GM12878 (cell line): ENCODE measurements at regions not wholly inside any gene's neighbourhood (a gene's known extent, or its start where the extent isn't known, plus 50 kb on each side); places are given as distances from the start of the nearest gene placed in this dataset.

ENCODE experiments used
- ATAC-seq: fragments of 200-7000 bp; cut with Tn5 transposase; 3 replicates; pipeline ENCODE4 v1.9.1; 2020; ENCODE audit warnings: mild to moderate bottlenecking, moderate library complexity
- BruUV-seq: library from RNA; stranded (reverse); fragments of 400-500 nt; replicated peaks from 2 replicates; lab custom pipeline; 2021; lab: Mats Ljungman, UMichigan
- CTCF ChIA-PET: fragments of 300-600 bp; sonication (Branson Sonifier 250); formaldehyde crosslinking; extraction: SDS; loops from one replicate; lab custom pipeline; 2021; ENCODE audit warnings: inconsistent platforms; lab: Yijun Ruan, JAX
- POLR2A ChIA-PET: fragments of 350-600 bp; formaldehyde crosslinking; extraction: SDS; loops from one replicate; lab custom pipeline; 2021; ENCODE audit warnings: inconsistent platforms; lab: Charles Lee
- RAD21 ChIA-PET: fragments of 300-600 bp; sonication (Branson Sonifier 250); formaldehyde crosslinking; loops from one replicate; lab custom pipeline; 2023; ENCODE audit warnings: antibody characterized with exemption; ENCODE audit not compliant: unreplicated experiment; lab: Charles Lee
- SMC1A ChIA-PET: fragments of 300-600 bp; sonication (Branson Sonifier 250); formaldehyde crosslinking; loops from one replicate; lab custom pipeline; 2023; ENCODE audit not compliant: unreplicated experiment, uncharacterized antibody; lab: Charles Lee
- DNase-seq: peaks from one replicate; pipeline ENCODE4 v3.0.0-alpha.2; 2011; ENCODE audit warnings: low read depth, low spot score
- FAIRE-seq: peaks from 3 replicates; lab custom pipeline; 2011; peaks lifted over from hg19 to GRCh38; lab: Jason Lieb, UNC
- H2AFZ ChIP-seq: 2 replicates; pipeline ENCODE4 v1.6.0; 2011; ENCODE audit warnings: low read depth, low read length, control low read depth; ENCODE audit not compliant: control insufficient read depth
- H3K27ac ChIP-seq: 2 replicates; pipeline ENCODE4 v1.5.1; 2011; ENCODE audit warnings: control low read depth; ENCODE audit not compliant: control insufficient read depth, insufficient read depth
- H3K27me3 ChIP-seq, 2 experiments: replicated peaks in 1 of 2; 2 replicates each; pipeline versions ENCODE4 v1.6.0 to v1.6.1; 2011; ENCODE audit warnings: low read length in 1 of 2; ENCODE audit not compliant: control insufficient read depth in 2 of 2, insufficient read depth in 2 of 2
- H3K36me3 ChIP-seq, 2 experiments: 2 replicates each; pipeline ENCODE4 v1.5.1; 2011; ENCODE audit warnings: low read length in 1 of 2; ENCODE audit not compliant: control insufficient read depth in 2 of 2, insufficient read depth in 2 of 2
- H3K4me1 ChIP-seq: 2 replicates; pipeline ENCODE4 v1.6.1; 2011; ENCODE audit warnings: mild to moderate bottlenecking, low read length, moderate library complexity, mixed read lengths; ENCODE audit not compliant: control insufficient read depth, insufficient read depth
- H3K4me2 ChIP-seq: 2 replicates; pipeline ENCODE4 v1.6.0; 2011; ENCODE audit warnings: control low read depth; ENCODE audit not compliant: control insufficient read depth, insufficient read depth
- H3K4me3 ChIP-seq: fragments of 200-600 bp; sonication (generic); 2 replicates; pipeline ENCODE4 v1.5.1; 2016
- H3K79me2 ChIP-seq: 2 replicates; pipeline ENCODE4 v1.6.0; 2011; ENCODE audit warnings: low read length; ENCODE audit not compliant: control insufficient read depth, insufficient read depth
- H3K9ac ChIP-seq: 2 replicates; pipeline ENCODE4 v1.8.0; 2011; ENCODE audit warnings: low read length, control low read depth, mixed read lengths; ENCODE audit not compliant: control insufficient read depth, insufficient read depth
- H3K9me3 ChIP-seq: replicated peaks from 3 replicates; pipeline ENCODE4 v1.5.1; 2011; ENCODE audit warnings: mild to moderate bottlenecking, low read length; ENCODE audit not compliant: control insufficient read depth, insufficient read depth
- H4K20me1 ChIP-seq: 2 replicates; pipeline ENCODE4 v1.6.0; 2011; ENCODE audit not compliant: control insufficient read depth, insufficient read depth
- BCL3 ChIP-seq: IDR thresholded peaks from 2 replicates; pipeline ENCODE4 v1.6.1; 2011; ENCODE audit warnings: borderline replicate concordance, low read depth, mild to moderate bottlenecking, moderate library complexity, low read length; ENCODE audit not compliant: insufficient read depth, poor library complexity, severe bottlenecking
- MTA3 ChIP-seq: IDR thresholded peaks from 2 replicates; pipeline ENCODE4 v1.6.1; 2012; ENCODE audit warnings: low read length, inconsistent platforms, borderline replicate concordance
- PBX3 ChIP-seq: IDR thresholded peaks from 2 replicates; pipeline ENCODE4 v1.6.1; 2011; ENCODE audit warnings: mild to moderate bottlenecking, low read depth, low read length, moderate library complexity; ENCODE audit not compliant: insufficient replicate concordance
- SUZ12 ChIP-seq: fragments of 200-600 bp; sonication (generic); IDR thresholded peaks from one replicate; pipeline ENCODE4 v1.6.1; 2018; ENCODE audit warnings: antibody characterized with exemption, mild to moderate bottlenecking; ENCODE audit not compliant: unreplicated experiment
- WGBS: methylation state at CpG from one replicate; pipeline ENCODE4 v1.1.6; 2016; ENCODE audit warnings: low lambda C conversion rate; ENCODE audit not compliant: insufficient replicate concordance, insufficient coverage; ENCODE audit errors: missing lambda C conversion rate; 5-methylcytosine and 5-hydroxymethylcytosine counted together
- in situ Hi-C: fragments of 300-500 bp; cut with MboI; formaldehyde crosslinking; loops from 9 replicates; pipeline ENCODE4 v1.14.3; 2018; ENCODE audit warnings: mixed read lengths
- intact Hi-C: fragments of 100-400 bp; cut with micrococcal nuclease; formaldehyde crosslinking; loops from one replicate; pipeline ENCODE4 v1.14.2; 2022; ENCODE audit not compliant: unreplicated experiment

- ATAC-seq = no peak
- no peaks in the 10 kb centered on the region for H3K36me3 ChIP-seq
These were observed 50.7 kb upstream of the SHB start for GRCh38 chr9:38119560-38120236.

More at GRCh38 chr9:38119560-38120236, 50.7 kb upstream of the SHB start:
- Histone ChIP-seq H3K4me1 (no peaks in the 10 kb centered on the region), H3K27ac (no peak overlapping the region), H4K20me1 (no peaks in the 10 kb centered on the region), H3K9ac (no peak overlapping the region), H3K4me2 (no peak overlapping the region), H2AFZ (no peak overlapping the region), H3K9me3 (no peaks in the 10 kb centered on the region), H3K27me3 (no peaks in the 10 kb centered on the region; a peak in 1 of 4 replicates), H3K4me3 (no peak overlapping the region), H3K79me2 (no peaks in the 10 kb centered on the region)
- TF ChIP-seq PBX3 (peak; percentile 12), BCL3 (peak; percentile 62), SUZ12 (no peak), MTA3 (no peak)
- intact Hi-C loops = loop anchor here (5.0 kb wide), 1 partner anchor 52 kb away; the partner anchor contains the start of gene SHB
- BruUV-seq = no TSS peak
- DNase-seq (no peak), FAIRE-seq (no peak)
- POLR2A ChIA-PET = interaction anchor here (1.0 to 3.1 kb wide), 3 partner anchors 10 to 28 kb away, joined by 3 to 17 read pairs (median 8); no protein-coding TSS in a partner anchor
- RAD21 ChIA-PET = interaction anchor here (0.9 to 1.9 kb wide), 3 partner anchors 11 to 31 kb away, joined by 3 to 8 read pairs (median 4); no protein-coding TSS in a partner anchor
- in situ Hi-C loops = no loop called here
- CTCF ChIA-PET = interaction anchor here (1.1 to 4.0 kb wide), 3 partner anchors 11 to 40 kb away, joined by 4 to 13 read pairs (median 10); no protein-coding TSS in a partner anchor
- WGBS = 39% methylated on average over 5 of the region's 5 CpGs
- SMC1A ChIA-PET = interaction anchor here (1.2 to 6.5 kb wide), 5 partner anchors 8 to 34 kb away, joined by 3 to 42 read pairs (median 12); no protein-coding TSS in a partner anchor
